DMS114 treated with DMSO at 0.1 percent for 48 hours (cell line): ENCODE measurements at regions not wholly inside any gene's neighbourhood (a gene's known extent, or its start where the extent isn't known, plus 50 kb on each side); places are given as distances from the start of the nearest gene placed in this dataset.
"Not testable (repeated sequence)": the region's sequence is repeated elsewhere in the genome, so short reads cannot be mapped to it uniquely, and the experiment has no call there.

Experiments used
- DNase-seq: peaks from one replicate; lab custom pipeline; 2025; ENCODE audit not compliant: unreplicated experiment; lab: John Stamatoyannopoulos, UW

- DNase-seq = no peak
Measured at GRCh38 chr4:84379917-84380641, 119.0 kb downstream of the NKX6-1 start.

- DNase-seq = no peak
Measured at GRCh38 chr4:84378983-84379382, 120.1 kb downstream of the NKX6-1 start.

GRCh38 chr4:84378356-84378755, 120.7 kb downstream of the NKX6-1 start:
- DNase-seq = no peak

- DNase-seq = no peak
Measured at GRCh38 chr4:84366907-84367306, 132.2 kb downstream of the NKX6-1 start.

GRCh38 chr4:84366161-84366560, 132.9 kb downstream of the NKX6-1 start:
- DNase-seq = no peak

- DNase-seq = no peak
Measured at GRCh38 chr4:84362896-84363655, 136.0 kb downstream of the NKX6-1 start.

GRCh38 chr4:84342161-84342560, 156.9 kb downstream of the NKX6-1 start:
- DNase-seq = no peak

GRCh38 chr4:84341559-84341958, 157.5 kb downstream of the NKX6-1 start:
- no peak for DNase-seq

- DNase-seq = no peak
Measured at GRCh38 chr4:84338367-84338766, 160.7 kb downstream of the NKX6-1 start.

GRCh38 chr4:84336964-84337705, 162.0 kb downstream of the NKX6-1 start:
- DNase-seq = no peak

GRCh38 chr4:84327526-84327925, 171.6 kb downstream of the NKX6-1 start:
- DNase-seq = no peak

- DNase-seq = no peak
Measured at GRCh38 chr4:84325625-84326024, 173.5 kb downstream of the NKX6-1 start.

GRCh38 chr4:84324303-84325245, 174.5 kb downstream of the NKX6-1 start:
- DNase-seq = no peak

GRCh38 chr4:84319124-84319523, 180.0 kb downstream of the NKX6-1 start:
- no peak for DNase-seq

- DNase-seq = no peak
Measured at GRCh38 chr4:84317513-84317912, 181.6 kb downstream of the NKX6-1 start.

- no peak for DNase-seq
Measured at GRCh38 chr4:84312426-84313012, 186.6 kb downstream of the NKX6-1 start.

GRCh38 chr4:84309191-84309590, 189.9 kb downstream of the NKX6-1 start:
- no peak for DNase-seq

- DNase-seq = not testable (repeated sequence)
Measured at GRCh38 chr4:84298719-84299254, 200.3 kb downstream of the NKX6-1 start.

- DNase-seq = no peak
Measured at GRCh38 chr4:84298023-84298718, 200.9 kb downstream of the NKX6-1 start.
